ENCODE measurements at regions not wholly inside any gene's neighbourhood (a gene's known extent, or its start where the extent isn't known, plus 50 kb on each side); places are given as distances from the start of the nearest gene placed in this dataset.

GRCh38 chr4:104345598-104346242 is 149.0 kb downstream of the CXXC4 start:
- intact Hi-C loops (cut with micrococcal nuclease; ENCODE audit: unreplicated experiment): no loop called here
- Histone ChIP-seq H3K36me3 (ENCODE audit: insufficient read depth, low read length) (no peaks in the 10 kb centered on the region), H3K27ac (ENCODE audit: low read depth, low read length, poor library complexity, severe bottlenecking) (no peak overlapping the region), H3K79me2 (ENCODE audit: insufficient read depth, low read depth, low read length) (no peaks in the 10 kb centered on the region), H2AFZ (ENCODE audit: low read length) (no peak overlapping the region), H3K4me2 (ENCODE audit: low read length) (no peak overlapping the region), H4K20me1 (ENCODE audit: insufficient read depth, low read length) (no peaks in the 10 kb centered on the region), H3K4me1 (ENCODE audit: insufficient read depth, low read length, poor library complexity, severe bottlenecking) (no peaks in the 10 kb centered on the region), H3K9me3 (ENCODE audit: low read length) (no peaks in the 10 kb centered on the region), H3K9me2 (ENCODE audit: insufficient read depth, low read length) (no peaks in the 10 kb centered on the region), H3K4me3 (ENCODE audit: low read depth, low read length, poor library complexity, severe bottlenecking) (no peak overlapping the region)
- no TSS peak for BruUV-seq (replicated peaks)
- ChIA-PET POLR2A (interaction anchor here (0.6 kb wide), 1 partner anchor 12 kb away, joined by 3 read pairs; no protein-coding TSS in a partner anchor), CTCF (ENCODE audit: unreplicated experiment) (no interaction called here)
- DNase-seq (ENCODE audit: low spot score): no peak
- TF ChIP-seq CTCF (conservative IDR thresholded peaks at IDR 0.05; ENCODE audit: low read length) (no peak), EZH2phosphoT487 (IDR thresholded peaks at IDR 0.05; ENCODE audit: borderline replicate concordance, low read depth, low read length) (no peak)

- no peak overlapping the region for H3K27ac ChIP-seq (ENCODE audit: low read depth, low read length, poor library complexity, severe bottlenecking)
- intact Hi-C loops (cut with micrococcal nuclease; ENCODE audit: unreplicated experiment): no loop called here
- no peak overlapping the region for H2AFZ ChIP-seq (ENCODE audit: low read length)
- no peak overlapping the region for H3K4me2 ChIP-seq (ENCODE audit: low read length)
- no TSS peak for BruUV-seq (replicated peaks)
- no peaks in the 10 kb centered on the region for H3K9me2 ChIP-seq (ENCODE audit: insufficient read depth, low read length)
- H3K79me2 ChIP-seq (ENCODE audit: insufficient read depth, low read depth, low read length): no peaks in the 10 kb centered on the region
- no peaks in the 10 kb centered on the region for H3K4me1 ChIP-seq (ENCODE audit: insufficient read depth, low read length, poor library complexity, severe bottlenecking)
- CTCF ChIA-PET (ENCODE audit: unreplicated experiment): no interaction called here
- no peak overlapping the region for H3K4me3 ChIP-seq (ENCODE audit: low read depth, low read length, poor library complexity, severe bottlenecking)
- no peaks in the 10 kb centered on the region for H4K20me1 ChIP-seq (ENCODE audit: insufficient read depth, low read length)
- POLR2A ChIA-PET: no interaction called here
- no peak for TF ChIP-seq CTCF (conservative IDR thresholded peaks at IDR 0.05; ENCODE audit: low read length)
- no peak for TF ChIP-seq EZH2phosphoT487 (IDR thresholded peaks at IDR 0.05; ENCODE audit: borderline replicate concordance, low read depth, low read length)
- no peaks in the 10 kb centered on the region for H3K36me3 ChIP-seq (ENCODE audit: insufficient read depth, low read length)
- H3K9me3 ChIP-seq (ENCODE audit: low read length): no peaks in the 10 kb centered on the region
- no peak for DNase-seq (ENCODE audit: low spot score)
Measured at GRCh38 chr4:104344342-104344980, 150.2 kb downstream of the CXXC4 start.

- no TSS peak for BruUV-seq (replicated peaks)
- Histone ChIP-seq H3K4me1 (ENCODE audit: insufficient read depth, low read length, poor library complexity, severe bottlenecking) (no peaks in the 10 kb centered on the region), H3K79me2 (ENCODE audit: insufficient read depth, low read depth, low read length) (no peaks in the 10 kb centered on the region), H3K27ac (ENCODE audit: low read depth, low read length, poor library complexity, severe bottlenecking) (no peak overlapping the region), H3K9me2 (ENCODE audit: insufficient read depth, low read length) (no peaks in the 10 kb centered on the region), H3K36me3 (ENCODE audit: insufficient read depth, low read length) (no peaks in the 10 kb centered on the region), H4K20me1 (ENCODE audit: insufficient read depth, low read length) (no peaks in the 10 kb centered on the region), H3K4me3 (ENCODE audit: low read depth, low read length, poor library complexity, severe bottlenecking) (no peak overlapping the region), H3K9me3 (ENCODE audit: low read length) (no peaks in the 10 kb centered on the region), H3K4me2 (ENCODE audit: low read length) (no peak overlapping the region), H2AFZ (ENCODE audit: low read length) (no peak overlapping the region)
- ChIA-PET CTCF (ENCODE audit: unreplicated experiment) (no interaction called here), POLR2A (no interaction called here)
- DNase-seq (ENCODE audit: low spot score): no peak
- TF ChIP-seq EZH2phosphoT487 (IDR thresholded peaks at IDR 0.05; ENCODE audit: borderline replicate concordance, low read depth, low read length) (no peak), CTCF (conservative IDR thresholded peaks at IDR 0.05; ENCODE audit: low read length) (no peak)
- intact Hi-C loops (cut with micrococcal nuclease; ENCODE audit: unreplicated experiment): no loop called here
Measured at GRCh38 chr4:104334410-104334809, 160.3 kb downstream of the CXXC4 start.

All from OCI-LY7 (cell line).